ENCODE measurements at regions not wholly inside any gene's neighbourhood (a gene's known extent, or its start where the extent isn't known, plus 50 kb on each side); places are given as distances from the start of the nearest gene placed in this dataset.
"Not testable (repeated sequence)": the region's sequence is repeated elsewhere in the genome, so short reads cannot be mapped to it uniquely, and the experiment has no call there.

DNA sequence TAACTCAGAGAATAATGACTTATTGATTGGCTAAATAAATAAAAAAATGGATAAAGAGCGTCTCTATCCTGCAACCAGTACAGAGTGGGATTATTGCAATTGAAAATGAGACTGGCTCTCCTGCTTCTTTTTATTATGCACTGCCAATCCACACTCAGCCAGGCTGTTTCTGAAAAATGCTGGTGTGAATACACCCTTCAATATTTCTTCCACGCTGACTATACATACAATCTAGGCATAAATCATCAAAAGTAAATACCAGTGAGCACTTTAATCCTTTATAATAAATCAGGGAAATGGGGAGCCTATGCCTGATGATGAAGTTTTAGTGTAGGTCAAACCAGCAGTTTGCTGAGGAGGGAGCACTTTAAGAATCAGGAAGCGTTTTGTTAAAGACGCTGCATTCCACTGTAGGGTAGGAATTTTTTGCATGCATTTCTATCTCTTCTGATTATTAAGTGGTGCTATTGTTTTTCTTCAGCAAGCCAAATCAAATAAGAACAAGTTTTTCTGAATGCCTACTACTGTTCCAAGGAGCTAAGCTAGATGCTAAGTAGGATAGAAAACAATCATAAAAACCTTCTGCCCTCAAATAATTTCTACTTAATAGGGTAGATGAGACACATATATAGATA lies 781.5 kb downstream of the TBL1XR1 start:
- DNase-seq: no peak

DNA sequence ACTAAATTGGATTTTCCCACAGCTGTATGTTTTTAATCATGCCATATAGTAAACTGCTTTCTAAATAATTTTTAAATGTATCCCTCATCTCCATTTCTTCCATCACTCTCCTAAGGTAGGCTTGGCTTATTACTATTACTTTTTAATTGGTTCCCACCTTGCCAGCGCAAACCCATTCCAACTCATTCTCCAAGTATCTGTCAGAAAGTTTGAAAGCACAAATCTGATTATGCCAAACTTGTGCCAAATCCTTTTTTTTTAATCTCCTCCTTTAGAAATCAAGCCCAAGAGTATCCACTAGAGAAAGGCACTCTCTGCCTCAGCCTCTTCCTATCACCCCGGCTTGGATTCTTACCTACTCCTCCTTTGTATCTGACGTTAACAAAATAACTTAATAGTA lies 784.5 kb downstream of the TBL1XR1 start:
- DNase-seq: no peak

DNA sequence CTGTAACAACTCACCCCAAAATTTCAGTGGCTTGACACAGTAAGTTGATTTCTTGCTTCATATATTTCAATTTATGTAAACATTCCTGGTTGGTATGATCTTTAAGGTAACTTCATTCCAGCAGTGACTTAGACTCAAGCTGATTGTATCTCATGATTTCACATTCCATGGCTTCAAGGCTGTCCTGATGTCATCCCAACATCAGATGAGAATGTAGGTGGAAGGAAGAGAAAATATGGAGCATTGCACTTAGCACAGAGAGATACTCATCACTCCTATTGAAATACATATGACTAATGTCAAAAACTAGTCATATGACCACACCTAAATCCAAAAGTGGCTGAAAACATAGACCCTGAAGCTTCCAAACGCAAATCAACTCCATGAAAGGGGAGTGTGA lies 793.8 kb downstream of the TBL1XR1 start:
- DNase-seq: no peak

DNA sequence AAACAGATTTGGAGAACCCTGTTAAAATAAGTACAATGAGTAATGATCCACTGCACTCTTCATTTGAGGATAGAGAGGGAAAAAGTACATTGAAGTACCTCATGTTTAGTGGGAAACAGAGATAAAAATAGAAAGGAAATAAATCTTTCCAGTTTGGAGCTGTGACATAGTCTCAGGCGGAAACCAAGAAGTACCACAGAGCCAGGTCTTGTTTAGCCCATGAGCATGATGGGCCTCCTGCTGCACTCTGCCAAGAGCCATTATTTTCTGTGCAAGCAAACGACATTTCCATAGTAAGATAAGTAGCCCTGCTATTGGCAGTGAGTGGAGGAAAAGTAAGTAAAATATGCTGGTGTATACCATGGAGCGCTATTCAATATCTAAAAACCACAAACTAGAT lies 796.1 kb downstream of the TBL1XR1 start:
- DNase-seq: no peak

DNA sequence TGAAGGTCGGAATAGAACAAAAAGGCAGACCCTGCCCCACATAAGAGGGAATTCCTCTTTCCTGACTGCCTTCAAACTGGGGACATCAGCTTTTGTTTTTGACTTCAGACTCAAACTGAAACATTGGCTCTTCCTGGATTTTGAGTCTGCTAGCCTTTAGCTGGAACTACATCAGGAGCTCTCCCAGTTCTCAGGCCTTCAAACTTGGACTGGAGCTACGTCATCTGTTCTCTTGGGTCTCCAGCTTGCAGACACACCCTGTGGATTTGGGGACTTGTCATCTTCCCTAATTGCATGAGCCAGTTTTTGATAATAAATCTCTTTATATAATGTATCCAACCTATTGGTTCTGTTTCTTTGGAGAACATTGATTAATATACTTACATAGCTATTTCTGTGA lies 798.1 kb downstream of the TBL1XR1 start:
- no peak for DNase-seq

GRCh38 chr3:176395240-176395639 lies 802.0 kb downstream of the TBL1XR1 start:
- no peak for DNase-seq

GRCh38 chr3:176378789-176379188 lies 818.5 kb downstream of the TBL1XR1 start:
- no peak for DNase-seq

GRCh38 chr3:176376531-176376930 lies 820.8 kb downstream of the TBL1XR1 start:
- no peak for DNase-seq

DNA sequence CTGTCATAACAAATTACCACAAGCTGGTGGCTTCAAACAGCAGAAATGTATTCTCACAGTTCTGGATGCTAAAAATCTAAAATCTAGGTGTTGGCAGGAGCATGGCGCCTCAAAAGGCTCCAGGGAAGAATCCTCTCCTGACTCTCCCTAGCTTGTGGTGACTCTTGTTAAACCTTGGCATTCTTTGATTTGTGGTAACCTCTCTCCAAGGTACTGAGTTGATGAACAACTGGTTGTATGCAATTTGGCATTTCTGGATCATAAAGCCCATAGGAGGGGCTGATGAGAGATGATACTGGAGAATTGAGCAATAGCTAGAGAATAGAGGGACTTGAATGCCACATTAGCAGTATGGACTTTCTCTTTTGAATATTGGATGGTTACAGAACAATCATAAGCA lies 821.8 kb downstream of the TBL1XR1 start:
- no peak for DNase-seq

DNA sequence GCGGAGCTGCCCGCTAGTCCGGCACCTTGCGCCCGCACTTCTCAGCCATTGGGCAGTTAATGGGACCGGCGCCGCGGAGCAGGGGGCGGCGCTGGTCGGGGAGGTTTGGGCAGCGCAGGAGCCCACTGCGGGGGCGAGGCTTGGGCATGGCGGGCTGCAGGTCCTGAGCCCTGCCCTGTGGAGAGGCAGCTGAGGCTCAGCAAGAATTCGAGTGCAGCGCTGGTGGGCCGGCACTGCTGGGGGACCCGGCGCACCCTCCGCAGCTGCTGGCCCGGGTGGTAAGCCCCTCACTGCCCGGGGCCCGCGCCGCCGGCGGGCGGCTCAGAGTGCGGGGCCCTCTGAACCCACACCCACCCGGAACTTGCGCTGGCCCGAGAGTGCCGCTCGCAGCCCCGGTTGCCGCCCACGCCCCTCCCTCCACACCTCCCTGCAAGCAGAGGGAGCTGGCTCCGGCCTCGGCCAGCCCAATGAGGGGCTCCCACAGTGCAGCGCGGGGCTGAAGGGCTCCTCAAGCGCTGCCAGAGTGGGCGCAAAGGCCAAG lies 835.0 kb downstream of the TBL1XR1 start:
- no peak for DNase-seq

GRCh38 chr3:176359211-176359610 lies 838.1 kb downstream of the TBL1XR1 start:
- no peak for DNase-seq

DNA sequence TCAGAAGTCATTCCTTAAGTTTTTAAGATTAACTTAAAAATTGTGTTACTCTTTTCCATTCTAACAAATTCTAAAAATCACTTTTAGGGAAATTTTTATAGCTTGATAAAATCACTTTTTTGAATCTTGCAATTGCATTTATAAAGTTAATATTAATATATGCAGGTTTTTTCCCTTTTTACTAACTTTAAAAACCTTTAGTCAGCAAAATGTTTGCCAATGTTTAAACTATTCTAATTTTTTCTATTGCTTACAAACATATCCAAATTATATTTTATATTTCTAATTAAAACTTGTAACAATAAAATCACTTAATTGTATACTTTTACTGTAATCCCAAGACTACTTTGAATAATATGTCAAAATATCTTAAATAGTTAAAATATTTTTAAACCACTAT lies 839.4 kb downstream of the TBL1XR1 start:
- no peak for DNase-seq

- no peak for DNase-seq
Observed at GRCh38 chr3:176354843-176355242, 842.4 kb downstream of the TBL1XR1 start.

- no peak for DNase-seq
Observed at GRCh38 chr3:176352716-176353334, 844.5 kb downstream of the TBL1XR1 start.

- no peak for DNase-seq
Observed at GRCh38 chr3:176351408-176351807, 845.9 kb downstream of the TBL1XR1 start.

- DNase-seq: no peak
Observed at GRCh38 chr3:176349706-176350105, 847.6 kb downstream of the TBL1XR1 start.

- no peak for DNase-seq
Observed at GRCh38 chr3:176347424-176348146, 849.7 kb downstream of the TBL1XR1 start.

GRCh38 chr3:176341963-176342362 lies 855.3 kb downstream of the TBL1XR1 start:
- no peak for DNase-seq

GRCh38 chr3:176328666-176329065 lies 868.6 kb downstream of the TBL1XR1 start:
- no peak for DNase-seq

DNA sequence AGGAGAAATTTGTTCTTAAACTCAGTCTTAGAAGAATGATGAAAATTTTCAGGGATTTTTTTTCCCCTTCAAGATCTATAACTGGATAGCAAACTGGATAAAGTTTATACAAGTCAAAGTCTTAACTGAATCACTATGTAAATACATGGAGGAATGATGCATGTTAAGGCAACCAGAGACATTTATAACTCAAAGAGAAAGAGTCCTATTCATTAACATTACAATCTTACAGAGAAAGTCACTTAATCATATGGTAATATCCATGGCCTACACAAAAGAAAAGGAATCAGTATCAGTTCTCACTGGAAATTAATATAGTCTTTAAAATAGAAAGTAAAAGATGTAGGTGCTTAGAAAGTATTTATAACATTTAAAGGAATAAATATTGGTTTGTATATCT lies 869.1 kb downstream of the TBL1XR1 start:
- no peak for DNase-seq

GRCh38 chr3:176326894-176327490 lies 870.3 kb downstream of the TBL1XR1 start:
- DNase-seq: not testable (repeated sequence)

GRCh38 chr3:176321532-176321931 lies 875.8 kb downstream of the TBL1XR1 start:
- not testable (repeated sequence) for DNase-seq

DNA sequence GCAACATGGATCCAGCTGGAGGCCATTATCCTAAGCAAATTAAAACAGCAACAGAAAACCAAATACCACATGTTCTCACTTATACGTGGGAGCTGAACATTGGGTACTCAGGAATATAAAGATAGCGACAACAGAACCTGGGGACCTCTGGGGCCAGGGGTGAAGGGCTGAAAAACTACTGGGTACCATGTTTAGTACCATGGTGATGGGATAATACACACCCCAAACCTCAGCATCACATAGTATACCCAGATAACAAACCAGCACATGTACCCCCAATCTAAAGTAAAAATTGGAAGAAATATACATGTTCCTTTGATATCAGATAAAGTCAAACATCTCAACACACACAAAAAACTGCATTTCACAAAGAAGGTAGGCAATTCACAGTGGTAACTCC lies 876.2 kb downstream of the TBL1XR1 start:
- DNase-seq: no peak

DNA sequence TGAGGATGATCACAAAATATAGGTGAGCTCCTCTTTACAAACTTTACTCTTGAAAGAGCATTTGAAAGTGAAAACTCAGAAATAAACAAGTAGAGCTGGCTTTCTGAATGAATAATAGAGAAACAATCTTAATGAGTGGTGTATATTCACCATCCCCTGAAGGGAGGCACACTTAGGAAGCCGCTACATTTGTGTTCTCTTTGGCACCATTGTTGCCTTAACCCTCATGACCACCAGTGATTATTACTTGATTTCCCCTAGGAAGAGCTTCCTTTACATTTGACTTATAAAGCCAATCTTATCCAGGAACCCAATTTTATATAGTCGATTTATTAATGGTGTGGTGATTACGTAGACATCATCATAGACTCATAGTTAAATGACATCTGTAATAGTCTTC lies 883.9 kb downstream of the TBL1XR1 start:
- no peak for DNase-seq

All from activated CD4-positive, alpha-beta T cell treated with anti-CD3 and anti-CD28 coated beads, Interleukin-2, amount 50 U/mL, for 16 hours (primary cell).